Stimulated activated CD4-positive, alpha-beta T cell treated with anti-CD3 and anti-CD28 coated beads, Interleukin-2, amount 100 ng/mL, for 24 hours (primary cell): ENCODE measurements at regions not wholly inside any gene's neighbourhood (a gene's known extent, or its start where the extent isn't known, plus 50 kb on each side); places are given as distances from the start of the nearest gene placed in this dataset.

Experiments used
- DNase-seq, 2 donors: peaks; one replicate each; pipeline ENCODE4 v3.0.0-alpha.2; 2020

DNA sequence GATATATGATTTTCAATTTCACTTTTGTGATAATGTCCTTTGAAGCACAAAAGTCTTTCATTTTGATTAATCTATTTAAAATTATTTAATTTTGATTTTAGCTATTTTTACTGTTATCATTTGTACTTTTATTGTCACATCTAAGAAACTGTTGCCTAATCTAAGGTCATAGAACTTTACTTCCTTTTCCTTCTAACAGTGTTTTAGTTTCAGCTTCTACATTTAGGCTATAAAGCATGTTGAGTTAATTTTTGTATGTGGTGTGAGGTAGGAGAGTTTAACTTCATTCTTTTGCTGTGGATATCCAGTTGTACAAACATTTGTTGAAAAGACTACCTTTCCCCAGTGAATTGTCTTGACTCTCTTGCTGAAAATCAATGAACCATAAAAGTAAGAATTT lies 204.5 kb downstream of the TM2D1 start:
- no peak for DNase-seq

GRCh38 chr1:61519631-61520030 lies 205.3 kb downstream of the TM2D1 start:
- no peak for DNase-seq

GRCh38 chr1:61518670-61519400 lies 206.1 kb downstream of the TM2D1 start:
- DNase-seq: no peak

DNA sequence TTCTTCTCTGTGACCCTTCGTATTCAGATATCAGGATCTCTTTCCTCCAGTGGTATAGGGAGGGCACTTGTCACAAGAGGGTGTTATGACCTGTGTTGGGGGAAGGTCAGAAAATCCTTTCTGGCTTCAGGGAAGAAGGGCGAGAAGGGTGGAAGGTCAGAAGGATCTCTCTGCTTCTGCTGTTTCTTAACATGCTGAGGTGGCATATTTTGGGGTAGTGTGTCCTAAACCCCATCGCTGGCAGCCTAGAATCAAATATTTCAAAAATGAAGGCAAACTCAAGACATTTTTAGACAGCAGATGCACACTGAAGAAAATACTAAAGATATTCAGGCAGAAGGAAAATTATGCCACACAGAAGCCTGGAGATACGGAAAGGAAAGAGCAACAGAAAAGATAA lies 207.6 kb downstream of the TM2D1 start:
- no peak for DNase-seq

DNA sequence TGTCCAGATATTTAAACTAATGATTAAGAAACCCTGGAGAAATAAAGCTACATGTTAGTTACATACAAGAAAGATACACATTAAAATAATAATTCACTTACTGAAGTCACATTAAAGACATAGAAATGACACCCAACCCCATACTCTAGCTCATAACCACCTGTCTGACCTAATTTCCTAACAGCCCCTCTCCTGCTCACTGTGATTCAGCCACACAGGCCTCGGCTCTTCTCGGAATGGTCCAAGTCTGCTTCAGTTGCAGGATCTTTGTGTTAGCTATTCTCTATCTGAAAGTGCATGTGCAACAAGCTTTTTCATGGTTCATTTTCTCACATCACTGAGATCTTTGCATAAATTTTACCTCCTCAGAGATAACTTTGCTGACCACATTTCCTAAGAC lies 209.8 kb downstream of the TM2D1 start:
- DNase-seq: no peak
